Mucosa of rectum (tissue), 2 donors: ENCODE measurements at regions not wholly inside any gene's neighbourhood (a gene's known extent, or its start where the extent isn't known, plus 50 kb on each side); places are given as distances from the start of the nearest gene placed in this dataset.

ENCODE experiments used
- H3K27ac ChIP-seq, 2 donors: one replicate each; pipeline ENCODE4 v1.7.0; 2013; ENCODE audit warnings: inconsistent platforms in 2 of 2, low read depth in 2 of 2, low read length in 2 of 2
- H3K27me3 ChIP-seq, 2 donors: one replicate each; pipeline ENCODE4 v1.7.0; 2013; ENCODE audit warnings: low read length in 2 of 2; ENCODE audit not compliant: control insufficient read depth in 2 of 2, insufficient read depth in 2 of 2
- H3K36me3 ChIP-seq, 2 donors: one replicate each; pipeline ENCODE4 v1.7.0; 2013; ENCODE audit warnings: low read length in 2 of 2; ENCODE audit not compliant: control insufficient read depth in 2 of 2, insufficient read depth in 2 of 2
- H3K4me1 ChIP-seq, 2 donors: one replicate each; pipeline ENCODE4 v1.7.0; 2013; ENCODE audit warnings: low read length in 2 of 2, mild to moderate bottlenecking in 1 of 2; ENCODE audit not compliant: control insufficient read depth in 2 of 2, insufficient read depth in 2 of 2
- H3K4me3 ChIP-seq, 2 donors: one replicate each; pipeline ENCODE4 v1.7.0; 2013; ENCODE audit warnings: low read length in 2 of 2
- H3K9ac ChIP-seq, 2 donors: one replicate each; pipeline ENCODE4 v1.7.0; 2013; ENCODE audit warnings: low read length in 2 of 2, low read depth in 1 of 2, mild to moderate bottlenecking in 1 of 2
- H3K9me3 ChIP-seq, 2 donors: one replicate each; pipeline ENCODE4 v1.7.0; 2013; ENCODE audit warnings: low read length in 2 of 2; ENCODE audit not compliant: control insufficient read depth in 2 of 2
- donor health status: healthy.
- donor health status: Normal muscosa, but diverticular disease.

GRCh38 chr7:54637712-54638396, 95.7 kb downstream of the VSTM2A start:
- Histone ChIP-seq H3K4me1 (no peaks in the 10 kb centered on the region), H3K4me3 (no peak overlapping the region), H3K36me3 (no peaks in the 10 kb centered on the region), H3K9me3 (no peaks in the 10 kb centered on the region), H3K9ac (no peak overlapping the region), H3K27me3 (no peaks in the 10 kb centered on the region), H3K27ac (no peak overlapping the region)

- no peaks in the 10 kb centered on the region for H3K9me3 ChIP-seq
- no peaks in the 10 kb centered on the region for H3K36me3 ChIP-seq
- H3K4me1 ChIP-seq = no peaks in the 10 kb centered on the region
- no peak overlapping the region for H3K27ac ChIP-seq
- H3K4me3 ChIP-seq = no peak overlapping the region
- H3K27me3 ChIP-seq = no peaks in the 10 kb centered on the region
- no peak overlapping the region for H3K9ac ChIP-seq
These were observed 90.5 kb downstream of the VSTM2A start for GRCh38 chr7:54632696-54633095.

GRCh38 chr7:54629771-54630170, 87.6 kb downstream of the VSTM2A start:
- Histone ChIP-seq H3K9ac (no peak overlapping the region), H3K9me3 (no peaks in the 10 kb centered on the region), H3K4me1 (no peaks in the 10 kb centered on the region), H3K4me3 (no peak overlapping the region), H3K27ac (no peak overlapping the region), H3K36me3 (no peaks in the 10 kb centered on the region), H3K27me3 (no peaks in the 10 kb centered on the region)

GRCh38 chr7:54622696-54623309, 80.6 kb downstream of the VSTM2A start:
- H3K9me3 ChIP-seq = no peaks in the 10 kb centered on the region
- H3K36me3 ChIP-seq = no peaks in the 10 kb centered on the region
- H3K9ac ChIP-seq = peak overlapping the region in 1 of 2 donors; percentile 24
- H3K27ac ChIP-seq = no peak overlapping the region
- no peak overlapping the region for H3K4me3 ChIP-seq
- H3K27me3 ChIP-seq = no peaks in the 10 kb centered on the region
- no peaks in the 10 kb centered on the region for H3K4me1 ChIP-seq
